Nephron (organoid): ENCODE measurements at regions not wholly inside any gene's neighbourhood (a gene's known extent, or its start where the extent isn't known, plus 50 kb on each side); places are given as distances from the start of the nearest gene placed in this dataset.

Experiments
- H3K27ac Mint-ChIP-seq, 3 experiments: 2 replicates each; pipeline ENCODE4 v1.8.0; 2020; ENCODE audit warnings: mixed read lengths in 3 of 3, mild to moderate bottlenecking in 2 of 3, moderate library complexity in 1 of 3
- H3K27me3 Mint-ChIP-seq: 2 replicates; pipeline ENCODE4 v1.8.0; 2021; ENCODE audit warnings: low read depth, mild to moderate bottlenecking, moderate library complexity, mixed read lengths
- H3K36me3 Mint-ChIP-seq: 2 replicates; pipeline ENCODE4 v1.8.0; 2020; ENCODE audit warnings: low read depth, mixed read lengths
- H3K4me1 Mint-ChIP-seq: 2 replicates; pipeline ENCODE4 v1.8.0; 2020; ENCODE audit warnings: mixed read lengths
- H3K4me3 Mint-ChIP-seq, 3 experiments: 2 replicates each; pipeline ENCODE4 v1.8.0; 2020; ENCODE audit warnings: mild to moderate bottlenecking in 3 of 3, mixed read lengths in 3 of 3, moderate library complexity in 2 of 3
- H3K9me3 Mint-ChIP-seq: 2 replicates; pipeline ENCODE4 v1.8.0; 2020; ENCODE audit warnings: mixed read lengths
- CTCF ChIP-seq, 3 experiments: fragments of 200-600 bp; sonication (generic); IDR thresholded peaks; one replicate each; pipeline ENCODE4 v1.5.0; 2021; ENCODE audit warnings: antibody characterized with exemption in 3 of 3; ENCODE audit not compliant: unreplicated experiment in 3 of 3

- Mint-ChIP-seq H3K36me3 (no peaks in the 10 kb centered on the region), H3K4me3 (no peak overlapping the region), H3K9me3 (no peaks in the 10 kb centered on the region), H3K27me3 (peaks cover 18% of the 10 kb centered on the region), H3K4me1 (no peaks in the 10 kb centered on the region), H3K27ac (no peak overlapping the region)
- no peak for TF ChIP-seq CTCF (IDR thresholded peaks at IDR 0.05; ENCODE audit: unreplicated experiment in 3 of 3)
Measured at GRCh38 chr2:4427083-4427482, 723.7 kb downstream of the DCDC2C start.

GRCh38 chr2:4445821-4446220 lies 742.4 kb downstream of the DCDC2C start:
- peaks cover 5% of the 10 kb centered on the region for H3K27me3 Mint-ChIP-seq
- H3K27ac Mint-ChIP-seq: no peak overlapping the region
- H3K4me1 Mint-ChIP-seq: no peaks in the 10 kb centered on the region
- TF ChIP-seq CTCF (IDR thresholded peaks at IDR 0.05; ENCODE audit: unreplicated experiment in 3 of 3): no peak
- no peak overlapping the region for H3K4me3 Mint-ChIP-seq
- H3K36me3 Mint-ChIP-seq: no peaks in the 10 kb centered on the region
- no peaks in the 10 kb centered on the region for H3K9me3 Mint-ChIP-seq

- TF ChIP-seq CTCF (IDR thresholded peaks at IDR 0.05; ENCODE audit: unreplicated experiment in 3 of 3): no peak
- peaks cover 3% of the 10 kb centered on the region for H3K27me3 Mint-ChIP-seq
- peaks cover 3% of the 10 kb centered on the region for H3K9me3 Mint-ChIP-seq
- peaks cover 3% of the 10 kb centered on the region for H3K36me3 Mint-ChIP-seq
- H3K27ac Mint-ChIP-seq: no peak overlapping the region
- no peak overlapping the region for H3K4me3 Mint-ChIP-seq
- H3K4me1 Mint-ChIP-seq: no peaks in the 10 kb centered on the region
Measured at GRCh38 chr2:4454907-4455306, 751.5 kb downstream of the DCDC2C start.

- H3K9me3 Mint-ChIP-seq: peaks cover 3% of the 10 kb centered on the region
- H3K4me3 Mint-ChIP-seq: no peak overlapping the region
- no peak overlapping the region for H3K27ac Mint-ChIP-seq
- H3K36me3 Mint-ChIP-seq: peaks cover 3% of the 10 kb centered on the region
- peaks cover 3% of the 10 kb centered on the region for H3K27me3 Mint-ChIP-seq
- no peaks in the 10 kb centered on the region for H3K4me1 Mint-ChIP-seq
- no peak for TF ChIP-seq CTCF (IDR thresholded peaks at IDR 0.05; ENCODE audit: unreplicated experiment in 3 of 3)
Measured at GRCh38 chr2:4455486-4456155, 752.2 kb downstream of the DCDC2C start.

GRCh38 chr2:4464634-4465266 lies 761.4 kb downstream of the DCDC2C start:
- no peak for TF ChIP-seq CTCF (IDR thresholded peaks at IDR 0.05; ENCODE audit: unreplicated experiment in 3 of 3)
- Mint-ChIP-seq H3K4me3 (no peak overlapping the region), H3K36me3 (no peaks in the 10 kb centered on the region), H3K27ac (no peak overlapping the region), H3K4me1 (no peaks in the 10 kb centered on the region), H3K27me3 (peaks cover 10% of the 10 kb centered on the region), H3K9me3 (peaks cover 3% of the 10 kb centered on the region)

- peaks cover 3% of the 10 kb centered on the region for H3K9me3 Mint-ChIP-seq
- no peak overlapping the region for H3K27ac Mint-ChIP-seq
- no peak overlapping the region for H3K4me3 Mint-ChIP-seq
- H3K36me3 Mint-ChIP-seq: no peaks in the 10 kb centered on the region
- H3K27me3 Mint-ChIP-seq: peaks cover 10% of the 10 kb centered on the region
- TF ChIP-seq CTCF (IDR thresholded peaks at IDR 0.05; ENCODE audit: unreplicated experiment in 3 of 3): no peak
- H3K4me1 Mint-ChIP-seq: no peaks in the 10 kb centered on the region
Measured at GRCh38 chr2:4465671-4466070, 762.3 kb downstream of the DCDC2C start.
